Choroid plexus epithelial cell (primary cell): ENCODE measurements at regions not wholly inside any gene's neighbourhood (a gene's known extent, or its start where the extent isn't known, plus 50 kb on each side); places are given as distances from the start of the nearest gene placed in this dataset.
"Not testable (repeated sequence)": the region's sequence is repeated elsewhere in the genome, so short reads cannot be mapped to it uniquely, and the experiment has no call there.

Experiments
- DNase-seq: peaks from one replicate; pipeline ENCODE4 v3.0.0-alpha.2; 2010; ENCODE audit warnings: low read depth
- H3K4me3 ChIP-seq: 2 replicates; pipeline ENCODE4 v1.5.1; 2011; ENCODE audit warnings: low read depth, mild to moderate bottlenecking, control low read depth, low read length, moderate library complexity
- TF ChIP-seq, protein P1 (sequence below): conservative IDR thresholded peaks from 2 replicates; pipeline ENCODE4 v1.5.1; 2011; ENCODE audit warnings: low read depth, mild to moderate bottlenecking, control low read depth, inconsistent platforms, low read length, moderate library complexity

DNA sequence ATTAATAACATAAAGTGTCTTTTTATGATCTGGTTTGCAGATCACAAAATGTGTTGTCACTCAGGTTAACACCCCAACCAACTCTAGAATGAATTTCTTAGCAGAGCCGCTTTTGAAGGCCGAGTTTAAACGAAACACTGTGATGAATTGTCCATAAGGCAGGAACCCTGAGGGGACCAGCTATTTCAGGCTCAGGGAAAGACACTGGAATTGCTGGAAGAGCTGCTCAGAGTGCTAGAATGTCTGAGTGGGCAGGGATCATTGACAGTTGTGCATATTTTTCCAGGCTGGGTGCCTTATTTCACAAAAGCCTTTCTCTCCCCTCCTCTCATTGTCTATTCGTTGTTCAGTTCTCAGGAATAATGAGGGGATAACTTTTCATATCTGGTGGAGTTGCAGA lies 68.7 kb upstream of the PRKG1 start:
- TF ChIP-seq, protein P1, sequence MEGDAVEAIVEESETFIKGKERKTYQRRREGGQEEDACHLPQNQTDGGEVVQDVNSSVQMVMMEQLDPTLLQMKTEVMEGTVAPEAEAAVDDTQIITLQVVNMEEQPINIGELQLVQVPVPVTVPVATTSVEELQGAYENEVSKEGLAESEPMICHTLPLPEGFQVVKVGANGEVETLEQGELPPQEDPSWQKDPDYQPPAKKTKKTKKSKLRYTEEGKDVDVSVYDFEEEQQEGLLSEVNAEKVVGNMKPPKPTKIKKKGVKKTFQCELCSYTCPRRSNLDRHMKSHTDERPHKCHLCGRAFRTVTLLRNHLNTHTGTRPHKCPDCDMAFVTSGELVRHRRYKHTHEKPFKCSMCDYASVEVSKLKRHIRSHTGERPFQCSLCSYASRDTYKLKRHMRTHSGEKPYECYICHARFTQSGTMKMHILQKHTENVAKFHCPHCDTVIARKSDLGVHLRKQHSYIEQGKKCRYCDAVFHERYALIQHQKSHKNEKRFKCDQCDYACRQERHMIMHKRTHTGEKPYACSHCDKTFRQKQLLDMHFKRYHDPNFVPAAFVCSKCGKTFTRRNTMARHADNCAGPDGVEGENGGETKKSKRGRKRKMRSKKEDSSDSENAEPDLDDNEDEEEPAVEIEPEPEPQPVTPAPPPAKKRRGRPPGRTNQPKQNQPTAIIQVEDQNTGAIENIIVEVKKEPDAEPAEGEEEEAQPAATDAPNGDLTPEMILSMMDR: no peak
- no peak overlapping the region for H3K4me3 ChIP-seq
- no peak for DNase-seq

DNA sequence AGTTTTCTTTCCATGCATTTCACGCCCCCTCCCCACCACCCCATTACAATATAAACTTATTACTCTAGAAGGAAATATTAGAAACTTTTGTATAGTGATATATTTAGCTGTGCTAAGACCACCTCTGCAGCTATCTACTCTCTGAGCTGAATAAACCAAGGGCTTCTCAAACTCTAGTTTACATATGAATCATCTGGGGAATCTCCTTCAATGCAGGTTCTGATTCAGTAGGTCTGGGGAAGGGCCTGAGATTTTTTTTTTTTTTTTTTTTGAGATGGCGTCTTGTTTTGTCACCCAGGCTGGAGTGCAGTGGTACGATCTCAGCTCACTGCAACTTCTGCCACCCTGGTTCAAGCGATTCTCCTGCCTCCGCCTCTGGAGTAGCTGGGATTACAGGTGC lies 67.6 kb upstream of the PRKG1 start:
- TF ChIP-seq, protein P1: no peak
- H3K4me3 ChIP-seq: no peak overlapping the region
- DNase-seq: no peak

DNA sequence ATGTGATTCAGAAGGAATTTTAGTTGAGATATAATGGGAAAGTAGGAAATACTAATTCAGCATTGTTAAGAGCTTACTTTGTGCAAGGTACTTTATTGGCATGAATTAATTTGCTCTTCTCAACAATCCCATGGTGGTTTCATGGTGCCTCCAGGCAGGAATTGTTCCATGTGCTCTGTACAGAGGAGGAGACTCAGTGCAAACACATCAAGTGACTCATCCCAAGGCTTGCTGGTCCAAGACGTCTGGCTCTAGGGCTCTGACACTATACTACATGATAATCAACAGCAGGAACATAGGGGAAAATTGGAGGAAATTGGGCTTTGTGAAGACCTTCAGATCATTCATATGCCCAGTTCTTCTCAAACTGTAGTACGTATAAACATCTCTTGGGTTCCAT lies 66.5 kb upstream of the PRKG1 start:
- TF ChIP-seq, protein P1: no peak
- peak; percentile 51 for DNase-seq
- no peak overlapping the region for H3K4me3 ChIP-seq

DNA sequence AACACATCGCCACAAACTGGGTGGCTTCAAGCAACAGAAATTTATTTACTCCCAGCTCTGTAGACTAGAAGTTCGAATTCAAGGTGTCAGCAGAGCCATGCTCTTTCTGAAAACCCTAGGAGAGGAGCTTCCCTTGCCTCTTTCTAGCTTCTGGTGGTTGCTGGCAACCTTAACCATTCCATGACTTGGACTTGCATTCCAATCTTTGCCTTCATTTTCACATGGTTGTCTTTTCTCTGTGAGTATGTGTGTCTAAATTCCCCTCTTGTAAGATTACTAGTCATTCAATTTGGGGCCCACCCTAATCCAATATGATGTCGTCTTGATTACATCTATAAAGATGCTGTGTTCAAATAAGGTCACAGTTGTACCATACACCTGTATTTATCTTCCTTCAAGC lies 65.9 kb upstream of the PRKG1 start:
- no peak for DNase-seq
- TF ChIP-seq, protein P1: no peak
- no peak overlapping the region for H3K4me3 ChIP-seq

DNA sequence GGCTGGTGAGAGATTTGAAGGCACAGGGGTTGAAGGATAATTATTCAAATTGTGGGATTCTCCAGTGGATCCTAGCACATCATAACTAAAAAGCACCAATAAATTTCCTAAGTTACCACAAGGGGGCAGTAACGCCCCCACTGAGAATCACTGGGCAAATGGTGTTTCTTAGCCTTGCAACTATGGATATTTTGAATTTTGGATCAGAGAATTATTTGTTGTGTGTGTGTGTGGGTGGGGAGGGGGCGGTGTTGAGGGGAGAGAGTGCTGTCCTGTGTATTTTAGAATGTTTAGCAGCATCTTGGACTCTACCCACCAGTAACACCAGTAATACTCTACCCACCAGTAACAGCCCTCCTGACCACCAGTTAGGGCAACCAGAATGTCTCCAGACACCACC lies 63.3 kb upstream of the PRKG1 start:
- TF ChIP-seq, protein P1: peak; percentile 85
- peak; percentile 73 for DNase-seq
- H3K4me3 ChIP-seq: no peak overlapping the region

DNA sequence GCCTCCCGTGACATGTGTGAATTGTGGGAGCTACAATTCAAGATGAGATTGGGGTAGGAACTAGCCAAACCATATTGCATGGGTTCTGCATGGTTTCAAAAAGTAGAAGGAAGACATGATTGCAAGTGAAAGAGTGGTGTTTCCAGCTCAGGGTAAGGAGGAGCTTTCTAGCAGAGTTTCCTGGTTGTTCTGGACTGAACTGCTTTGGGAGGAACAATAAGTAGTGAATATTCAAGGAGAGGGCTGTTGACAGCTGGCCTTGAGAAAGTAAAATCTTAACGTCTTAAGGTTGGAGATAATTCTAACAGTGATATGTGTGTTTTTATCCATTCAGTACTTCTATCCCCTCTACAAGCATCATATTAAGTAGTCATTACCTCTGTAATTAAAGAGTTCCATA lies 62.2 kb upstream of the PRKG1 start:
- TF ChIP-seq, protein P1: no peak
- H3K4me3 ChIP-seq: no peak overlapping the region
- no peak for DNase-seq

DNA sequence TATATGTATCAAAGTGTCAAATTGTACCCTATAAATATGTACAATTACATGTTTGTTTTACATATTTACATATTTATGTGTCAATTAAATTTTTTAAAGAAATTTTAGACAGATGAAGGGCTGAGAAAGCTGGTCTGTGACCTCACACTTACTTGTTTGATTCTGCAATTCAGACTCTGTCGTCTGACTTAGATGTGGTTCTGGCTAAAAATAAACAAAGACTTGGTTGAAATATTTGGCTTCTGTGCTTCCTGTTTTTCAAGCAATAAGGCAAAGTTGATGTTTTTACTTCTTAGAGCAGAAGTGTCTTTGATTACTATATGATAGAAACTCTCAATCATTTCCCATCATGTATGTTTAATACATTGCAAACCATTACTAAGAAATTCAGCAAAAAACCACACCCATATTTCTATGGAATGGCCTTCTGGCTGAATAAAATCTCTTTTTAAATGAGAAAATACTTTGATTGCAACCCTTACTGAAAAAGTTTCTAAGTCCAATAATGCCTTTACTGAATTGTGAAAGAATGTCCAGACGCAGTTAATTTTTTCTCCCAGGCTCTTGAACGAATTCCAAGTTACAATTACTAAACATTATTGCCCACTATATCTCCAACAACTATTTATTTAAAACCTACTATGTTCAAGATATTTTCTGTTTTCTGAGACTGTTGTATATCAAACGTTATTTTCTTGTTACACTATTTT lies 59.5 kb upstream of the PRKG1 start:
- no peak overlapping the region for H3K4me3 ChIP-seq
- TF ChIP-seq, protein P1: no peak
- peak; percentile 77 for DNase-seq

DNA sequence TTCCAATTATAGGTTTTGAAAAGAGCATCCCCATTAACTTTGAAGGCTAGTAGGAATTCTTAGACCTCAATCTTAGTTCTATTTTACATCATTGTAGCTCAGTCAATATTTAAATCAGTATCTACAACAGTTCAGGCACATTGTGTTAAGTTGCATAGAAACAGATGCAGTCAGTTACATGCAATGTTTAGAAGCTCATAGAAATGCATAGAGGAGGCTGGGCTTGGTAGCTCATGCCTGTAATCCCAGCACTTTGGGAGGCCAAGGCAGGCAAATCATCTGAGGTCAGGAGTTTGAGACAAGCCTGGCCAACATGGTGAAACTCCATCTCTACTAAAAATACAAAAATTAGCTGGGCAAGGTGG lies 58.9 kb upstream of the PRKG1 start:
- not testable (repeated sequence) for H3K4me3 ChIP-seq, DNase-seq
